ENCODE measurements at regions not wholly inside any gene's neighbourhood (a gene's known extent, or its start where the extent isn't known, plus 50 kb on each side); places are given as distances from the start of the nearest gene placed in this dataset.
"Not testable (repeated sequence)": the region's sequence is repeated elsewhere in the genome, so short reads cannot be mapped to it uniquely, and the experiment has no call there.

GRCh38 chr4:163737846-163738245, 243.4 kb downstream of the TMA16 start:
- not testable (repeated sequence) for TF ChIP-seq POLR2AphosphoS5, CTCF (IDR thresholded peaks at IDR 0.05)

Measured in breast epithelium (tissue), 3 donors.